Transverse colon (tissue), 3 donors: ENCODE measurements at regions not wholly inside any gene's neighbourhood (a gene's known extent, or its start where the extent isn't known, plus 50 kb on each side); places are given as distances from the start of the nearest gene placed in this dataset.
"Not testable (repeated sequence)": the region's sequence is repeated elsewhere in the genome, so short reads cannot be mapped to it uniquely, and the experiment has no call there.

Experiments
- CTCF ChIP-seq, 5 experiments: fragments of 200-600 bp in 3 of 5; fragments of 450-650 bp in 2 of 5; sonication (generic) in 3 of 5; IDR thresholded peaks; 1 replicate in 2 of 5; 2 replicates in 3 of 5; pipeline ENCODE4 v1.5.1; 2016 to 2017; ENCODE audit warnings: antibody characterized with exemption in 5 of 5, inconsistent platforms in 3 of 5, mild to moderate bottlenecking in 2 of 5, moderate library complexity in 1 of 5
- EP300 ChIP-seq: sonication (generic); formaldehyde crosslinking; IDR thresholded peaks from one replicate; pipeline ENCODE4 v1.6.1; 2017; ENCODE audit warnings: antibody characterized with exemption, low read depth
- POLR2A ChIP-seq: fragments of 450-650 bp; IDR thresholded peaks from one replicate; pipeline ENCODE4 v1.6.1; 2016; ENCODE audit warnings: antibody characterized with exemption, mild to moderate bottlenecking, moderate library complexity

- TF ChIP-seq CTCF (IDR thresholded peaks at IDR 0.05); EP300; POLR2A: not testable (repeated sequence)
Measured at GRCh38 chr7:29747645-29748245, 58.6 kb upstream of the WIPF3 start.
